SK-N-SH (cell line): ENCODE measurements at regions not wholly inside any gene's neighbourhood (a gene's known extent, or its start where the extent isn't known, plus 50 kb on each side); places are given as distances from the start of the nearest gene placed in this dataset.

Experiments
- CTCF ChIA-PET: fragments of 300-600, 350-600 bp; formaldehyde crosslinking; extraction: SDS; loops from one replicate; lab custom pipeline; 2021; lab: Yijun Ruan, JAX
- POLR2A ChIA-PET: fragments of 350-600 bp; sonication (Branson Sonifier 250); formaldehyde crosslinking; extraction: SDS; loops from one replicate; lab custom pipeline; 2020; ENCODE audit warnings: antibody characterized with exemption, inconsistent platforms; lab: Yijun Ruan, JAX
- DNase-seq: peaks from one replicate; pipeline ENCODE4 v3.0.0; 2012
- H2AFZ ChIP-seq: fragments of 200-600 bp; sonication (generic); 2 replicates; pipeline ENCODE4 v1.8.1; 2016; ENCODE audit warnings: antibody characterized with exemption, mild to moderate bottlenecking, low read depth
- H3F3A ChIP-seq: fragments of 200-600 bp; sonication (generic); replicated peaks from 2 replicates; pipeline ENCODE3; 2016; ENCODE audit warnings: antibody characterized with exemption, mild to moderate bottlenecking; ENCODE audit not compliant: insufficient read depth
- H3K27ac ChIP-seq, 2 experiments: fragments of 200-500 bp in 1 of 2; fragments of 200-600 bp in 1 of 2; sonication (Bioruptor generic) in 1 of 2; sonication (generic), shearing (Covaris generic) in 1 of 2; 2 replicates each; pipeline versions ENCODE4 v1.5.1 to v1.6.1; 2014 to 2016; ENCODE audit warnings: low read depth in 2 of 2, inconsistent platforms in 1 of 2, low read length in 1 of 2, mild to moderate bottlenecking in 1 of 2, mixed read lengths in 1 of 2
- H3K27me3 ChIP-seq: fragments of 200-600 bp; sonication (generic), shearing (Covaris generic); 2 replicates; pipeline ENCODE4 v1.6.1; 2016; ENCODE audit warnings: mixed run types; ENCODE audit not compliant: insufficient read depth
- H3K36me3 ChIP-seq, 2 experiments: fragments of 200-500 bp in 1 of 2; fragments of 200-600 bp in 1 of 2; sonication (Bioruptor generic) in 1 of 2; sonication (generic) in 1 of 2; replicated peaks in 1 of 2; 2 replicates each; pipeline versions ENCODE3 to v1.5.1; 2014 to 2016; ENCODE audit warnings: low read length in 1 of 2, mild to moderate bottlenecking in 1 of 2; ENCODE audit not compliant: insufficient read depth in 2 of 2, control insufficient read depth in 1 of 2
- H3K4me1 ChIP-seq, 2 experiments: fragments of 200-500 bp in 1 of 2; fragments of 200-600 bp in 1 of 2; sonication (Bioruptor generic) in 1 of 2; sonication (generic), shearing (Covaris generic) in 1 of 2; 2 replicates each; pipeline versions ENCODE4 v1.5.1 to v1.6.1; 2014 to 2016; ENCODE audit warnings: low read depth in 1 of 2, low read length in 1 of 2, mixed run types in 1 of 2; ENCODE audit not compliant: insufficient read depth in 2 of 2, control insufficient read depth in 1 of 2
- H3K4me2 ChIP-seq: fragments of 200-600 bp; sonication (generic), shearing (Covaris generic); 2 replicates; pipeline ENCODE4 v1.6.1; 2017; ENCODE audit warnings: mixed run types
- H3K4me3 ChIP-seq, 2 experiments: fragments of 200-500 bp in 1 of 2; fragments of 200-600 bp in 1 of 2; sonication (Bioruptor generic) in 1 of 2; sonication (generic), shearing (Covaris generic) in 1 of 2; 2 replicates each; pipeline versions ENCODE4 v1.5.1 to v1.8.1; 2014 to 2016; ENCODE audit warnings: low read depth in 2 of 2, inconsistent platforms in 1 of 2, low read length in 1 of 2, mild to moderate bottlenecking in 1 of 2, mixed read lengths in 1 of 2, moderate library complexity in 1 of 2
- H3K79me2 ChIP-seq: fragments of 200-600 bp; sonication (generic); 2 replicates; pipeline ENCODE4 v1.8.1; 2017; ENCODE audit warnings: mild to moderate bottlenecking; ENCODE audit not compliant: insufficient read depth
- H3K9ac ChIP-seq: fragments of 200-600 bp; sonication (generic); 2 replicates; pipeline ENCODE4 v1.6.1; 2017; ENCODE audit warnings: mixed run types
- H3K9me2 ChIP-seq: fragments of 200-600 bp; sonication (generic); 2 replicates; pipeline ENCODE4 v1.6.1; 2017; ENCODE audit warnings: mixed run types
- H3K9me3 ChIP-seq: fragments of 200-600 bp; sonication (generic); 2 replicates; pipeline ENCODE4 v1.6.1; 2017; ENCODE audit warnings: mixed run types, mild to moderate bottlenecking, moderate library complexity
- H4K20me1 ChIP-seq: fragments of 200-600 bp; sonication (generic); 2 replicates; pipeline ENCODE4 v1.6.1; 2017; ENCODE audit warnings: mild to moderate bottlenecking, mixed run types; ENCODE audit not compliant: insufficient read depth
- EP300 ChIP-seq, 2 experiments: IDR thresholded peaks; 2 replicates each; pipeline versions ENCODE4 v1.4.0 to v1.6.1; 2012; ENCODE audit warnings: borderline replicate concordance in 1 of 2, low read depth in 1 of 2, low read length in 1 of 2
- EZH2phosphoT487 ChIP-seq: fragments of 200-600 bp; sonication (generic); IDR thresholded peaks from 2 replicates; pipeline ENCODE4 v1.6.1; 2017; ENCODE audit warnings: low read depth, mixed run types, mild to moderate bottlenecking, antibody characterized with exemption, moderate library complexity, borderline replicate concordance
- FOSL2 ChIP-seq: IDR thresholded peaks from 2 replicates; pipeline ENCODE4 v1.4.0; 2012; ENCODE audit warnings: low read depth, mild to moderate bottlenecking, moderate library complexity, borderline replicate concordance
- GABPA ChIP-seq: IDR thresholded peaks from 2 replicates; pipeline ENCODE4 v1.4.0; 2012; ENCODE audit warnings: low read depth, mild to moderate bottlenecking
- JUND ChIP-seq: IDR thresholded peaks from 2 replicates; pipeline ENCODE4 v1.4.0; 2012
- MAX ChIP-seq: IDR thresholded peaks from 2 replicates; pipeline ENCODE4 v1.4.0; 2012; ENCODE audit warnings: low read depth
- MXI1 ChIP-seq: IDR thresholded peaks from 2 replicates; pipeline ENCODE4 v1.6.1; 2012; ENCODE audit warnings: mild to moderate bottlenecking, low read depth, low read length, improper control_type of control experiment
- PBX3 ChIP-seq: IDR thresholded peaks from 2 replicates; pipeline ENCODE4; 2012
- RCOR1 ChIP-seq: fragments of 150-350 bp; IDR thresholded peaks from 2 replicates; pipeline ENCODE4 v1.6.1; 2017; ENCODE audit warnings: antibody characterized with exemption, low read length
- SIN3A ChIP-seq: IDR thresholded peaks from 2 replicates; pipeline ENCODE4 v1.6.1; 2012; ENCODE audit warnings: low read depth, mild to moderate bottlenecking, low read length, moderate library complexity, borderline replicate concordance
- TAF1 ChIP-seq: IDR thresholded peaks from 2 replicates; pipeline ENCODE4 v1.6.1; 2012; ENCODE audit warnings: low read depth, mild to moderate bottlenecking, low read length, moderate library complexity, borderline replicate concordance
- TCF12 ChIP-seq: IDR thresholded peaks from 2 replicates; pipeline ENCODE4 v1.4.0; 2012
- WGBS: methylation state at CpG from one replicate; pipeline ENCODE4 v1.1.6; 2017; ENCODE audit warnings: low lambda C conversion rate; 5-methylcytosine and 5-hydroxymethylcytosine counted together
- TF ChIP-seq, protein P1 (sequence below): fragments of 200-600 bp; sonication (generic); IDR thresholded peaks from 2 replicates; pipeline ENCODE4 v1.6.1; 2017; ENCODE audit warnings: antibody characterized with exemption, mild to moderate bottlenecking, moderate library complexity

- Histone ChIP-seq H4K20me1 (no peaks in the 10 kb centered on the region), H3K9me2 (no peaks in the 10 kb centered on the region), H3K27me3 (no peaks in the 10 kb centered on the region), H3F3A (no peaks in the 10 kb centered on the region), H3K36me3 (no peaks in the 10 kb centered on the region), H3K4me2 (no peak overlapping the region), H3K27ac (peak overlapping the region; percentile 9 to 26; a peak in 2 of 4 replicates), H3K79me2 (no peaks in the 10 kb centered on the region), H3K4me3 (no peak overlapping the region), H3K4me1 (peaks cover 5 to 7% of the 10 kb centered on the region in 2 experiments; a peak in 2 of 4 replicates), H2AFZ (no peak overlapping the region), H3K9ac (no peak overlapping the region), H3K9me3 (no peaks in the 10 kb centered on the region)
- CTCF ChIA-PET = interaction anchor here (0.6 to 9.7 kb wide), 5 partner anchors 51 to 1540 kb away, joined by 3 to 151 read pairs (median 5); no protein-coding TSS in a partner anchor
- no peak for DNase-seq
- 10% methylated on average over 1 of the region's 2 CpGs for WGBS
- POLR2A ChIA-PET = no interaction called here
- no peak for TF ChIP-seq TAF1
- TF ChIP-seq, protein P1, sequence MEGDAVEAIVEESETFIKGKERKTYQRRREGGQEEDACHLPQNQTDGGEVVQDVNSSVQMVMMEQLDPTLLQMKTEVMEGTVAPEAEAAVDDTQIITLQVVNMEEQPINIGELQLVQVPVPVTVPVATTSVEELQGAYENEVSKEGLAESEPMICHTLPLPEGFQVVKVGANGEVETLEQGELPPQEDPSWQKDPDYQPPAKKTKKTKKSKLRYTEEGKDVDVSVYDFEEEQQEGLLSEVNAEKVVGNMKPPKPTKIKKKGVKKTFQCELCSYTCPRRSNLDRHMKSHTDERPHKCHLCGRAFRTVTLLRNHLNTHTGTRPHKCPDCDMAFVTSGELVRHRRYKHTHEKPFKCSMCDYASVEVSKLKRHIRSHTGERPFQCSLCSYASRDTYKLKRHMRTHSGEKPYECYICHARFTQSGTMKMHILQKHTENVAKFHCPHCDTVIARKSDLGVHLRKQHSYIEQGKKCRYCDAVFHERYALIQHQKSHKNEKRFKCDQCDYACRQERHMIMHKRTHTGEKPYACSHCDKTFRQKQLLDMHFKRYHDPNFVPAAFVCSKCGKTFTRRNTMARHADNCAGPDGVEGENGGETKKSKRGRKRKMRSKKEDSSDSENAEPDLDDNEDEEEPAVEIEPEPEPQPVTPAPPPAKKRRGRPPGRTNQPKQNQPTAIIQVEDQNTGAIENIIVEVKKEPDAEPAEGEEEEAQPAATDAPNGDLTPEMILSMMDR = no peak
- TF ChIP-seq EP300 (IDR thresholded peaks at IDR 0.05; ENCODE audit: borderline replicate concordance in 1 of 2, low read depth in 1 of 2, low read length in 1 of 2) = peak in 1 of 2 experiments; percentile 43; a peak in 1 of 4 replicates
- TF ChIP-seq PBX3 = peak; percentile 58
- TF ChIP-seq FOSL2 = peak; percentile 46; the same call in 1 of the 2 replicates
- TF ChIP-seq MXI1 = no peak
- TF ChIP-seq TCF12 = peak; percentile 96
- peak; percentile 72 for TF ChIP-seq JUND
- peak; percentile 78 for TF ChIP-seq MAX
Observed at GRCh38 chr1:55280731-55281130, 65.6 kb upstream of the USP24 start.

DNA sequence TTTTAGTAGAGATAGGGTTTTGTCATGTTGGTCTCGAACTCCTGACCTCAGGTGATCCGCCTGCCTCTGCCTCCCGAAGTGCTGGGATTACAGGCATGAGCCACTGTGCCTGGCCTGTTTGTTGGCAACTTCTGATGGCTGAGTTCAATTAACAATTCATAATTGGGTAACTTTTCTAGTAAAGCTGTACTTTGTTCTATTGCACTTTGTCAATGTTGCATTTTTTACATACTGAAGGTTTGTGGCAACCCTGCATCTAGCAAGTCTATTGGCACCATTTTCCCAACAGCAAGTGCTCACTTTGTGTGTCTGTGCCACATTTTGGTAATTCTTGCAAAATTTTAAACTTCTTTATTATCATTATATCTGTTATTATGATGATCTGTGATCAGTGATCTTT is 64.5 kb upstream of the USP24 start:
- no peaks in the 10 kb centered on the region for H3K27me3 ChIP-seq
- no peak overlapping the region for H3K9ac ChIP-seq
- CTCF ChIA-PET = interaction anchor here (1.1 to 9.7 kb wide), 5 partner anchors 52 to 1541 kb away, joined by 3 to 151 read pairs (median 12); no protein-coding TSS in a partner anchor
- peaks cover 3 to 10% of the 10 kb centered on the region in 2 experiments; a peak in 2 of 4 replicates for H3K4me1 ChIP-seq
- TF ChIP-seq TAF1 (no peak), SIN3A (no peak), GABPA (no peak), RCOR1 (no peak), EZH2phosphoT487 (no peak)
- H3F3A ChIP-seq = no peaks in the 10 kb centered on the region
- H3K79me2 ChIP-seq = no peaks in the 10 kb centered on the region
- no peaks in the 10 kb centered on the region for H3K36me3 ChIP-seq
- H2AFZ ChIP-seq = no peak overlapping the region
- H3K4me3 ChIP-seq = no peak overlapping the region
- 95% methylated on average over 3 of the region's 3 CpGs for WGBS
- no peak overlapping the region for H3K27ac ChIP-seq
- POLR2A ChIA-PET = no interaction called here
- no peak overlapping the region for H3K4me2 ChIP-seq
- no peaks in the 10 kb centered on the region for H3K9me2 ChIP-seq
- DNase-seq = no peak
- H4K20me1 ChIP-seq = no peaks in the 10 kb centered on the region
- H3K9me3 ChIP-seq = no peaks in the 10 kb centered on the region
